Stimulated activated CD4-positive, alpha-beta T cell treated with anti-CD3 and anti-CD28 coated beads, Interleukin-2, amount 100 ng/mL, for 48 hours (primary cell): ENCODE measurements at regions not wholly inside any gene's neighbourhood (a gene's known extent, or its start where the extent isn't known, plus 50 kb on each side); places are given as distances from the start of the nearest gene placed in this dataset.
"Not testable (repeated sequence)": the region's sequence is repeated elsewhere in the genome, so short reads cannot be mapped to it uniquely, and the experiment has no call there.

Experiments
- DNase-seq, 2 donors: peaks; one replicate each; pipeline ENCODE4 v3.0.0-alpha.2; 2020

DNA sequence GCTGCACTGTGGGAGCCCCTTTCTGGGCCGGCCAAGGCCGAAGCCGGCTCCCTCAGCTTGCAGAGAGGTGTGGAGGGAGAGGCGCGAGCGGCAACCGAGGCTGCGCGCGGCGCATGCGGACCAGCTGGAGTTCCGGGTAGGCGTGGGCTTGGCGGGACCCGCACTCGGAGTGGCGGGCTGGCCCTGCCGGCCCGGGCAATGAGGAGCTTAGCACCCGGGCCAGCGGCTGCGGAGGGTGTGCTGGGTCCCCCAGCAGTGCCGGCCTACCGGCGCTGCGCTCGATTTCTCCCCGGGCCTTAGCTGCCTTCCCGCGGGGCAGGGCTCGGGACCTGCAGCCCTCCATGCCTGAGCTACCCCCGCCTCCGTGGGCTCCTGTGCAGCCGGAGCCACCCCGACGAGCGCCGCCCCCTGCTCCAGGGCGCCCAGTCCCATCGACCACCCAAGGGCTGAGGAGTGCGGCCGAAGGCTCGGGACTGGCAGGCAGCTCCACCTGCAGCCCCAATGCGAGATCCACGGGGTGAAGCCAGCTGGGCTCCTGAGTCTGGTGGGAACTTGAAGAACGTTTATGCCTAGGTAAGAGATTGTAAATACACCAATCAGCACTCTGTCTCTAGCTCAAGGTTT is 777.9 kb downstream of the CDH11 start:
- not testable (repeated sequence) for DNase-seq

- no peak for DNase-seq
These were observed 778.6 kb downstream of the CDH11 start for GRCh38 chr16:64343061-64343819.

GRCh38 chr16:64341336-64341735 is 780.5 kb downstream of the CDH11 start:
- not testable (repeated sequence) for DNase-seq

DNA sequence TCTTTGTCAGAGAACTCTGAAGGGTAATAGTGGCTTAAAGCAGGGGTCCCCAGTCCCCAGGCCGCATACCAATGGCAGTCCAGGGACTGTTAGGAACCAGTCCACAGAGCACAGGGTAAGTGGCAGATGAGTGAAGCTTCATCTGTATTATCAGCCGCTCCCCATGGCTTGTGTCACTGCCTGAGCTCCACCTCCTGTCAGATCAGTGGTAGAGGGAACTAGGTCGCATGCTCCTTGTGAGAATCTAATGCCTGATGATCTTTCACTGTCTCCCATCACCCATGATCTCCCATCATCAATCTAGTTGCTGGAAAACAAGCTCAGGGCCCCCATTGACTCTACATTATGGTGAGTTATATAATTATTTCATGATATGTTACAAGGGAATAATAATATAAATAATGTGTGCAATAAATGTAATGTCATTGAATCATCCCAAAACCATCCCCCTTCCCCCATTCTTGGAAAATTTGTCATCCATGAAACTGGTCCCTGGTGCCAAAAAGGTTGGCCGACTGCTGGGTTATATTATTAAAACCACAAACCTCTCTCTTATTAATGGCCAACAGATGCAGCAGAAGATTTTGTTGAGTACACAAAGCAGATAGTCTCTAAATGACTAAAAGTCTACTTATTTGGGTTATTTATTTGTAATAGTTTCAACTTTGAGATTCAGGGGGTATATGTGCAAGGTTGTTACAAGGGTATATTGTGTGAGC is 782.7 kb downstream of the CDH11 start:
- DNase-seq = no peak

DNA sequence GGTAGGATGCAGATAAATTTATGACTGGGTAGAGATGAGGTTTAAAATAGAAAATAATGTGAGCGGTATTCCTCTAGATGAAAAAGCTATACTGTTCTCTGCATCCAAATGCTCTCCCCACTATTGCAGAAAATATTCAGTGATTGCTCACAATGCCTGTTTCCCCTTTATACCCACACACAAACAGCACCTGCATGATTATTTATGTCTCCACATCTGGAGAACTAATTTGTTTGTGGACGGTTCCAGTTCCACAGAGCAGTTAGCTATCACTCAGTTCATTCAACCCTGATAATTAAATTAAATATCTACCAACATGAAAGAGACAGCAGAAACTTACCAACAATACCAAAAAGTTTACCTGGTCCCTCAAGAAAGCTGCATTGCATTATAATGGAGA is 800.0 kb downstream of the CDH11 start:
- DNase-seq = no peak

DNA sequence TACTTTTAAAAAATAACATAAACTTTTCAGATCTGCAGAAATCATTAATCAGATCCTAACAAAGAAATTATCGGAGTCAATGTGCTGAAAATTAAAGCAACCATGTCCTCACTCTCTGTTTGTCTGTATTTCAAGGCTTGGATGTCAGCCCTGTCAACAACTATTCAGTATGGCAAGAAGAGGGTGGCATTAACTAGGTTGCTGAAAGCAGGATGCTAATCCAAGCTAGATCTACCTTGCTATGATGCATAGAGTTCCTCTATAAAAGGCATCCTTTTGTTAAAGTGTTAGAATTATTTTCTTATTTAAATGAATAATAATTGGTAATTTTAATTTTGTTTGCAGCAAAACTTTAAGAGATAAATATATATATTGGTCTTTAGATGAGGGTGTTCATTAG is 800.8 kb downstream of the CDH11 start:
- no peak for DNase-seq

DNA sequence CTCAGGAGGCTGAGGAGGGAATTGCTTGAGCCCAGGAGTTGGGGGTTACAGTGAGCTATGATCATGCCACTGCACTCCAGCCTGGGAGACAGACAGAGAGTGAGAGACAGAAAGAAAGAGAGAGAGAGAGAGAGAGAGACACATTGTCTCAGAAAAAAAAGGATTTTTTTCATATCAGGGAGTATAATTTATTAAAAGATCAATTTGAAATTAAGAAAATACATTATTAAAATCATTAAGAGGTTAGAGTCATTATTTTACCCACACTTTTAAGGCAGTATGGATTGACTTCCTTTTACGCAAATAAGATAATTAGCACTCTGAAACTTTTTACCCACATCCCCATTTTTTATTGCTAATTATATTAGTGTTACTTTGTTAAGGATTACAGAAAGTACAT is 804.3 kb downstream of the CDH11 start:
- DNase-seq = no peak

- DNase-seq = no peak
These were observed 808.1 kb downstream of the CDH11 start for GRCh38 chr16:64313726-64314125.

DNA sequence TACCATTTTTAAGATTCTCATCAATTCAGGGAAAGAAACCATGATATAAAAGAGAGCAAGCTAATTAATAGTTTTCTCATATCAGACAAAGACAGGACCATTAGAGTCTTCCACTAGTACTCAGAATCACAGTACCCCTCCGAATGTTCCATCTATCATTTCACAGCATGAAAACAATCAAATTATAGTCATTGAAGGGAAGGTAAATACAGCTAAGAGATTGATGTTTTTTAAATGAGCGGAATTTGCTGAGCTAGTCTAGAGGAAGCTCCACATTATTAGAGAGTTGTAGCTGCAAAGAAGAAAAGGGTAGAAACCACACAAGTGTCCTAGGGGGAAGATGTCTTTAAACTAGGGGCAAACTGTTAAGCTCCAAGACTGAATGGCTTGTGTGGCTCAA is 808.9 kb downstream of the CDH11 start:
- DNase-seq = no peak

- no peak for DNase-seq
These were observed 809.6 kb downstream of the CDH11 start for GRCh38 chr16:64312292-64312691.

DNA sequence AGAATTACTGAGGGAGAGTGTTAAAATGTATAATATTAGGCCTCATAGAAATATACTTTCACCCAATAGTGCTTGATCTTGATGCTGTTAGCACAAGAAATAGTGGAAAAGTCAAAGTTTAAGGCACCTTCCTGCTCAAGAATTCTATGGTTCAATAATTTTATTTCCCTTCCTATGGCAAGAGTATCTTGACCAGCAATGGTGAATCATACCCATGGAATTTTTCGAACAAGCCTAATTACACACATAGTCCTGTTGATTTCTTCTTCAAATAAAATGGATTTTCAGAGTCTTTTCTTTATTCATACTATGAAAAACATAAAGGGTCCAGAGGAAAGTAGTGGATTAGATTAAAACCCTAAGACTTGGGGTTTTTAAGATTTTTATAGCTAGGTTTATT is 810.6 kb downstream of the CDH11 start:
- no peak for DNase-seq

- no peak for DNase-seq
These were observed 812.3 kb downstream of the CDH11 start for GRCh38 chr16:64309398-64310110.

DNA sequence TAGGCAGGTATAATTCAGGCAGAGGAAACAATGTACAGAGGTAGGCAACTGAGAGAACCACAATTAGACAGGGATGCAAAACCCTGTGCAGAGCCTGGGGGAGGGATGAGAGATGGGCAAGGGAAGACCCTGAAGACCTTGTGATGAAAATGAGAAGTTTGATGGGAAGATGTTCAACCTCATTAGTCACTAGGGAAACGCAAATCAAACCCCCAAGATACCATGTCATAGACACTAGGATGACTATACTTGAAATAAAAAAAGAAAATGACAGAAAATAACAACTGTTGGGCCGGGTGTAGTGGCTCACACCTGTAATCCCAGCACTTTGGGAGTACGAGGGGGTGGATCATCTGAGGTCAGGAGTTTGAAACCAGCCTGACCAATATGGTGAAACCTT is 813.1 kb downstream of the CDH11 start:
- no peak for DNase-seq

- DNase-seq = no peak
These were observed 814.4 kb downstream of the CDH11 start for GRCh38 chr16:64307431-64307830.

DNA sequence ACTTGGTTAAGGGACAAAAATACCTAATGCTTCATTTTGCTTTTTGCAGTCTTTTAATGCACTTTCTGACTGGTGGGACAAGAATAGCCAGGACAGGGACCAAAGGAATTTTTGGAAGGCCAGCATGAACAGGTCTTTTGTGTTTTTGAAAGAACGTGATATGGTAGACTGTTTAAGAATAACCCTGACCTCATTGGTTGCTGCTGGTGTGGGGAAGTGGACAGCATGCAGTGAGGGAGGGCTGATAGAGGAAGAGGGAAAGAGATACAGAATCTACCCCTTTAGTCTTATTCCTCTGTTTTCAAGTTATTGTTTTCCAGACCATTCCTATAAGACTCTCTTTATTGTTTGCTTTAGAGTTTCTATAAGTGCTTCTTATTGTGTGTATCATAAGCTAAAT is 816.2 kb downstream of the CDH11 start:
- DNase-seq = no peak

GRCh38 chr16:64304951-64305350 is 816.9 kb downstream of the CDH11 start:
- DNase-seq = no peak

DNA sequence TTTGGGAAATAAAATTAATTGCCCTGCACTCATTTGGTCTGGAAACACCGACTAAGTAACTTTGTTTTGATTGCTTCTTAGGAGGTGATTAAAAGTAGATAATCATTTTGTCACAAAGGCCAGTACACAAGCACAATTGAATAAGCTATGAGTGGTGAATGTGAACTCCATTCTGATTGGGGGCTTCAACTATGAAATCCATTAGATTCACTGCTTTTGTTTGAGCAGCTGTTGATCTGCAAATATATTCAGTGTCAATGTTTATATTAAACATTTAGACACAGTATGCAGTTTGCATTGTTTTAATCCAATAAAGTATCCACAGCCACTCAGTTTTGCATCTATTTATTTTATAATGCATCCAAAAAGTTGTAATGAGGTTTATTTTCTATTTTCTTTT is 817.5 kb downstream of the CDH11 start:
- DNase-seq = no peak

- no peak for DNase-seq
These were observed 823.8 kb downstream of the CDH11 start for GRCh38 chr16:64297863-64298600.

- no peak for DNase-seq
These were observed 826.4 kb downstream of the CDH11 start for GRCh38 chr16:64295466-64295865.

- DNase-seq = no peak
These were observed 828.9 kb downstream of the CDH11 start for GRCh38 chr16:64292953-64293352.

DNA sequence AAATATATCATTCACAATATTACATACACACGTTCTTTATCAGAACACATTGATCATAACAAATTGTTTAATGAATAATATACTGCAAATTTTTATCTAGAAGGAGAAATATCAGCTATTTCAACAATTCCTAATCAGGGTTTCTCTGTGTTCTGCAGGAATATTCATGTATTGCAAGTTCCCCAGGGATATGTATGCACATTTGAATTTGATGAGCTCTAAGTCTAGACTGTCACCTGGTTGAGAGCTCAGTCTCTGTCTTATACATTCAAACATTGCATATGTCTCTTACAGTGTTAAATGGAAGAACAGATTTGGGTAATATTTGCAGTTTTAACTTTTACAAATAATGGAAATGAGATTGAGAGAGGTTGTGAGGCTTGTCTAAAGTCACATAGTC is 829.7 kb downstream of the CDH11 start:
- DNase-seq = no peak

GRCh38 chr16:64290461-64290860 is 831.4 kb downstream of the CDH11 start:
- DNase-seq = no peak
